HG03095 (cell line): ENCODE measurements at regions not wholly inside any gene's neighbourhood (a gene's known extent, or its start where the extent isn't known, plus 50 kb on each side); places are given as distances from the start of the nearest gene placed in this dataset.
"Not testable (repeated sequence)": the region's sequence is repeated elsewhere in the genome, so short reads cannot be mapped to it uniquely, and the experiment has no call there.

Experiments
- ATAC-seq: cut with Tn5 transposase; IDR thresholded peaks from one replicate; pipeline ENCODE4 v1.9.1; 2021; ENCODE audit warnings: moderate library complexity; ENCODE audit not compliant: unreplicated experiment

DNA sequence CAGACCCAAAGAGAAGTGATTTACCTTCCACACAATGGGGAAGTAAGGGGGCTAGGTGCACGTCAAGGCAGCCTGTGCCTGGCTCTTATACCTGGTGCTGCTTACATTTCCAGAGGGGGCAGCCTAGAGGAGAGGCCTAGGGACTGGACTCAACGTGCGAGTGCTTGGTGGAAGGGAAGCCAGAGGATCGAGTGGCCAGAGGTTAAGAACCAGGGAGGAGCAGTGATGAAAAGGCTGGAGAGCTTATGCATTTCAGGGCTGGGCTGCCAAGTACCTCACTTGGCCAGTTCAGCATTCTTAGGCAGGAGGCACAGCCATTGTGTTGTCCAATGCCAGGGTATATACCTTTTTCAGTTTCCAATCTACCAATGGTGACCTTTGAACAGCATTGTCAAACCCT lies 77.4 kb downstream of the LAT start:
- ATAC-seq = not testable (repeated sequence)

GRCh38 chr16:29061467-29061921 lies 76.6 kb downstream of the LAT start:
- ATAC-seq = not testable (repeated sequence)

- not testable (repeated sequence) for ATAC-seq
Measured at GRCh38 chr16:29060022-29060810, 75.4 kb downstream of the LAT start.

DNA sequence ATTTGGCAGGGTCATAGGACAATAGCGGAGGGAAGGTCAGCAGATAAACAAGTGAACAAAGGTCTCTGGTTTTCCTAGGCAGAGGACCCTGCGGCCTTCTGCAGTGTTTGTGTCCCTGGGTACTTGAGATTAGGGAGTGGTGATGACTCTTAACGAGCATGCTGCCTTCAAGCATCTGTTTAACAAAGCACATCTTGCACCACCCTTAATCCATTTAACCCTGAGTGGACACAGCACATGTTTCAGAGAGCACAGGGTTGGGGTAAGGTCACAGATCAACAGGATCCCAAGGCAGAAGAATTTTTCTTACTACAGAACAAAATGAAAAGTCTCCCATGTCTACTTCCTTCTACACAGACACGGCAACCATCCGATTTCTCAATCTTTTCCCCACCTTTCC lies 74.7 kb downstream of the LAT start:
- not testable (repeated sequence) for ATAC-seq
